ENCODE measurements at regions not wholly inside any gene's neighbourhood (a gene's known extent, or its start where the extent isn't known, plus 50 kb on each side); places are given as distances from the start of the nearest gene placed in this dataset.
"Not testable (repeated sequence)": the region's sequence is repeated elsewhere in the genome, so short reads cannot be mapped to it uniquely, and the experiment has no call there.

DNA sequence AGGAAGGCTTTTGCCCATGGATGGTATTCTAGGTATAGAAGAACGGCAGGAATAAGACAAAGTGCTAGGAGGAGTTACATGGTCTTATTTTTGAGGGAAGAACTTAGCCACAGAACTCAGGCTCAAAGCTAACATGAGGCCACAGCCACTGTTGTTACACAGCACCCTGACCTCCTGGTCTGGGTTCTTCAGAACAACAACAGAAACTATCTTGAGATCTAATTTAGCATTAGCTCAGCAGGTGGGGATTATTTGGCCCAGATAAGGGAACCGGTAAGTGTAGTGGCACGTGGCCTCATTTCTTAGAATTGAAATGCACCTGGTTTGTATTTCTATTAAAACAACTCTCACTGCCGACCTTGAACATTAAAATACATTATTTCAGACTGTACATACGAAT is 1168.7 kb upstream of the SEMA6A start:
- in situ Hi-C loops (cut with MboI; ENCODE audit: low sequenced_read_pairs), result no loop called here

DNA sequence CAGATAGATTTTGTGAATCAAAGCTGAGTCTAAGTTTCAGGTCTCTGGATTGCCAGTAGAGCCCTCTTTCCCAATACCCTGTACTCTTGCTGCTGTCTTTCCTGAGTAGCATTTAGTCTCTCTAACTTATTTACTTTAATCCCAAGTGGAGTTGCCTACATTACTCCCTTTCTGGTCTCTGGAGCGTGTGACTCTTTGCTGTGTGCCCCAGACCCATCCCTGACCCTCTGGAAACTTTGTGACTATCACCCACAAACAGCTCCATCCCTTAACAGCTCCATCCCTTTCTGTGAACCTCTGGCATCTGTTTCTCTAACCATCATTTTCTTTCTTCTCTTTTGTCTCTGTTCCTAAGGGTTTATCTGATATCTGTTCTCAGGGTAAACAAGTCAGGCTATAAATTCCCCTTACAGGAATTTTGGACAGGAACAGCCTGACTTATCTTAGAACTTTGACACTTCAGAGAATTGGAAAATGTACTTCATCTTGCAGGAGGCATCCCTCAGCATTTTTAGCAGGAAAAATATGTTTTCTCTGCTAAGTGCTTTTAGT is 1167.1 kb upstream of the SEMA6A start:
- in situ Hi-C loops (cut with MboI; ENCODE audit: low sequenced_read_pairs), result no loop called here

DNA sequence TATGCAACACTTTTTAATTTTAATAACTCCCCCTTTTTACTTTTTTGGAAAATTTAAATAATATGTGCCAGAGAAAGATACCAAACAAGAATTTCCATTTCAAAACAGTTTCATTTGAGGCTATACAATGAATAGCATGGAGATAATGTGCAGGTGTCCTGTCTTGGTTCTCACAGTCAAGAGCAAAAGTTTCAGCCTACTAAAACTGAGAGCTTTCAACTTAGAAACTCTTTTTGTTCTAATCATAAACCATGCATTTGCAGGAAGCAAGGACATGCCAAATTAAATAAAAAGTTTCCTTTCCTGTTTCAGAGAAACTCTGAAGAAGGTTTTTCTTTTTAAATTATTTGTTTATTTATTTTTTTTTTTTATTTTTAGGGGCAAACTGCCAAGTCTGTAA is 1165.6 kb upstream of the SEMA6A start:
- in situ Hi-C loops (cut with MboI; ENCODE audit: low sequenced_read_pairs), result no loop called here

DNA sequence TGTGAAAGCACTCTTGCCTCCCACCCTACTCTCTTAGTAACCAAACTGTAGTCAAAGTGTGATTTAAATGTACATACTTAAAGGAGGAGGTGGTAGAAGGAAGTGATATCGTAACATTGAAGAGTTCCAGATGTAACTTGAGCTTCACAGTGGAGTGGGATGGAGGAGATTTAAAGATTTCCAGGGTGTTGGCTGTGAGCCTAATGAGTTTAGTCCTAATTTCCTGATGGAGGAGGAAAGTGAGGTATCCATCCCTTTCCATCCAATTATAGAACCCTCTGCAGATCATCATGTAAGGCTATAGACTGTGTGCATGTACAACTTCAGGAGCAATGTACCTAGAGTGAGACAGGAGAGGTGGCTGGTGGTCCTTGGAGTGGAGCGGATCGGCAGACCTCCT is 1163.9 kb upstream of the SEMA6A start:
- in situ Hi-C loops (cut with MboI; ENCODE audit: low sequenced_read_pairs), result no loop called here

DNA sequence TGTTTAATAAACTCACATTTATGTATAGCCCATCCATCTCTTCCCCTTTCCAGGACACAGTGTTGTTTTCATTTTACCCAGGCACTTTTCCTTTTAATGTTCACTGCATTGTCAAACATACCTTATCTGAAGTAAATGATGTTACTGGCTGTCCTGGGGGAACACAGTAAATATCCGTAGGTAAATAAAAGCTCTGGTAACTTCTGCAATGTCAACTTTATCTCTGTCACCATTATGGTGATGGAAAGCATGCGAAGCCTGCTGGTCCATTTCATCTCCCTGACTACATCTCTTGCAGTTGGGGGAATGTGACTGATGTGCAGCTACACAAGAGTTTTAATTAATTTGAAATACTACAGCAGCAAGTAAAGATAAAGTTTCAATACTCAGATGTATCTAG is 1162.1 kb upstream of the SEMA6A start:
- in situ Hi-C loops (cut with MboI; ENCODE audit: low sequenced_read_pairs), result no loop called here

DNA sequence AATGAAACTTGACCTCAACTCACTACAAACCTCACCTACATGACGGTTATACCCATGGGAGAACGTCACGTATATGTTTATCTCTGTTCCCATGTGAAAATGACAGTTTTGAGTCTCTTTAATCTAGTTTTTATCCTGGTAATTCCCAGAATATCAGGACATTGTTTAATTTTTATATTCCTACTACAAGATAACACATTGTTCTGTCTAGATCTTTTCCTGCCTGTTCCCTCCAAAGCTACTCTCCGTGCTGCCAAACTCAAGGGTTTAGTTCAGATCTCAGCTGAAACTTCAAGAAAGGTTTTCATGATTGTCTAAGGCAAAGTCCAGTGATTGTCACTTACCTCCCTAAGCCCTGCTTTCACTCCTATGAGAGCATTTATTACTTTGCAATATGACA is 1159.4 kb upstream of the SEMA6A start:
- in situ Hi-C loops (cut with MboI; ENCODE audit: low sequenced_read_pairs), result no loop called here

DNA sequence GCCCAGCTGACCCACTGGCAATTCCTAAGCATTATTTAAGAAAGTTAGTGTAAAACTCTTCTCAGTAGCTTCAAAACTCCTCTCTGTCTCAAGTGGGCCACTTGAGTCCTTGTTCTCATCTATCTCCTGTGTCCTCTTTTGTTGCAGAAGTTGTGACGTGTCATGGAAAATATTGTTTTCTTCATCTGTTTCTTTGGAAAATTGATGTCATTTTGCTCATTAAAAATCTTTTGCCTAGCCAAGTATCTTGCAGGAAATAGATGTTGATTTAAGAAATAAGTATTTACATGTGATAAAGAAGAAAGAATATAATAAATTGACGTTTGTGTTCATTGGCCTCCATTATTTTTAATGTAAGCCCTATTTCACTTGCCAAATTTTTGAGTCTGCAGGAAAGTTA is 1158.4 kb upstream of the SEMA6A start:
- in situ Hi-C loops (cut with MboI; ENCODE audit: low sequenced_read_pairs), result no loop called here

DNA sequence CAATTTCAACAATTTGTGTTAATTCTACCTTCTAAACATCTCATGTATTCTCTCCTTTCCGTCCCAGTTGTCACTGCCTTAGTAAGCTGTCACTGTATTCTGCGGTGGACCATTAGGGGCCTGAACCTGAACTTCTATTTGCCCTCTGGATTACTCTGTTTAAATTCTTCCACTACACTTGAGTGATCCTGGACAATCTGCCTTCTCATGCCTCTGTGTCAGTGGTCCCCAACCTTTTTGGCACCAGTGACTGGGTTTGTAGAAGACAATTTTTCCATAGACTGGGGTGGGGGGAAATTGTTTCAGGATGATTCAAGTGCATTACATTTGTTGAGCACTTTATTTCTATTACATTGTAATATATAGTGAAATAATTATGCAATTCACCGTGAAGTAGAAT is 1157.6 kb upstream of the SEMA6A start:
- in situ Hi-C loops (cut with MboI; ENCODE audit: low sequenced_read_pairs), result no loop called here

DNA sequence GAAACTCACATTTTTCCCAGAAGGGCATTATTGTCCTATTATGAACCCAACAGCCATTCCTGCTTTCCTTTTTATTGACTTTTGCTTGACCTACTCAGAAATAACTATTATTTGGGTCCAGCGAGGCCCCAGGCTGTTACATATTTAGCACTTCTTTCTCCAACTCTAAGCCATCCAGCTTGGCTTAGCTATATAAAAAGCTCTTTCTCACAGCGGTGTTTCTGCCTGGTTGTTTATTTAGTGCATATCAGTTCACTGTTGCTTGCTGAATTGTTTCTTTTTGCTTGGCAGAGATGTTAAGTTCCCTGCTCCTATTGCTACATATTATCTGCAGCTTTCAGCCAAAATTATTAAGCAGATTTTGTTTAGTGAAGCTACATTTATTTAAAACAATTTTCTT is 1156.8 kb upstream of the SEMA6A start:
- in situ Hi-C loops (cut with MboI; ENCODE audit: low sequenced_read_pairs), result no loop called here

DNA sequence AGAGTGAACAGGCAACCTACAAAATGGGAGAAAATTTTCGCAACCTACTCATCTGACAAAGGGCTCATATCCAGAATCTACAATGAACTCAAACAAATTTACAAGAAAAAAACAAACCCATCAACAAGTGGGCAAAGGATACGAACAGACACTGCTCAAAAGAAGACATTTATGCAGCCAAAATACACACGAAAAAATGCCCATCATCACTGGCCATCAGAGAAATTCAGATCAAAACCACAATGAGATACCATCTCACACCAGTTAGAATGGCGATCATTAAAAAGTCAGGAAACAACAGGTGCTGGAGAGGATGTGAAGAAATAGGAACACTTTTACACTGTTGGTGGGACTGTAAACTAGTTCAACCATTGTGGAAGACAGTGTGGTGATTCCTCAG is 1146.2 kb upstream of the SEMA6A start:
- in situ Hi-C loops (cut with MboI; ENCODE audit: low sequenced_read_pairs), result not testable (repeated sequence)

DNA sequence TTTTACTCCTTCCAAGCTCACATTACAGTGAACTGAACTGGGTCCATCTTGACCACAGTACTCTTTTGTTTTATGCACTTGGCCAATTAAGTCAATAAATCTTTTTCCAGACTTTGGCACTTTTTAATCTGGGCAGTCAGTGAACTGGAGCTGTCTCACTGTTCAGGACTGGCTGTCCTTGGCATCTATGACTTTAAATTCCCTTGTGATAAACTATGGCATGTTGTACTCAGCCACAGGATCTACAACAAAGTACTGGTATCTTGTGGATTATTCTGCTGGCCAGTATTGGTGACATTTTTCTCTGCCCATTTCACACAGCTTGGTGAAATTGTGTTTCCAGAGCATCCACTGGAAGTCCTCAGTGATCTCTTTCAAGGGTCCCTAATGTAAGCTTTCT is 1144.8 kb upstream of the SEMA6A start:
- in situ Hi-C loops (cut with MboI; ENCODE audit: low sequenced_read_pairs), result no loop called here

DNA sequence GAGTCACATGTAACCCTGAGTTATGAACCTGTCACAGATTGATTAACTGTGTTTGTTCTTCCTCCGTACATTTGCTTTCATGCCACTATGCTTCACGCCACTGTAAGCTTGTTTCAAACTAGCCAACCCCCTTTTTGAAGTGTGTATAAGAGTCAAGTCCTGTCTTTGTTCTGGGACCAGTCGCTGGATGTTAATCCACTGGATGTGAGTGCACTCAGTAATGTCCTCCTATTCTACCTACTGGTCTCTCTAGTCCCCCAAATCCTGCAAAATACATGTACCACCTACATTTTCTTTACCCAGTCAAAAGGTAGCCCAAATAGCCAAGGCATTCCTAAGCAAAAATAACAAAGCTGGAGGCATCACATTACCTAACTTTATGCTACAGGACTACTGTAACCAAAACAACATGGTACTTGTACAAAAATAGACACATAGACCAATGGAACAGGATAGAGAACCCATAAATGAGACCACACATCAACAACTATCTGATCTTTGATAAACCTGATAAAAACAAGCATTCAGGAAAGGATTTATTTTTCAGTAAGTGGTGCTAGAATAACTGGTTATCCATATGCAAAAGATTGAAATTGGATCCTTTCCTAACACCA is 1139.1 kb upstream of the SEMA6A start:
- in situ Hi-C loops (cut with MboI; ENCODE audit: low sequenced_read_pairs), result no loop called here

DNA sequence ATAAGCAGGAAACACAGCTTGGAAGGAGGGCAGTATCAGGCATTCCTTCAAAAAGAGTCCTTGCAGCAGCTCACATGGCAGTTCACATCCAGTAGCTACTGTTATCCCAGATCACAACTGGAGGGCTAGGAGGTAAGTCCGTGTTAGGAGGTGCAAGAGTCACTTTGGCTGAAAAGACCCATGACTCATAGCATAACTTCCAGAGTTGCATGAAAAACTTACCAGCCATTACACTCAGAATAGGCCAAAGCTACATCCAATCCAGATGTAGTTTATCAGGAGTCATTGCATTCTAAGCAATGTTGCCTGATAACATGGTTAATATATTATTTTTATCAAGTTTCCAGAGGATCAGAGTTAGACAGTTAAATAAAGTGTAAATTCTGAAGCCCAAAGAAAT is 1126.4 kb upstream of the SEMA6A start:
- in situ Hi-C loops (cut with MboI; ENCODE audit: low sequenced_read_pairs), result no loop called here

DNA sequence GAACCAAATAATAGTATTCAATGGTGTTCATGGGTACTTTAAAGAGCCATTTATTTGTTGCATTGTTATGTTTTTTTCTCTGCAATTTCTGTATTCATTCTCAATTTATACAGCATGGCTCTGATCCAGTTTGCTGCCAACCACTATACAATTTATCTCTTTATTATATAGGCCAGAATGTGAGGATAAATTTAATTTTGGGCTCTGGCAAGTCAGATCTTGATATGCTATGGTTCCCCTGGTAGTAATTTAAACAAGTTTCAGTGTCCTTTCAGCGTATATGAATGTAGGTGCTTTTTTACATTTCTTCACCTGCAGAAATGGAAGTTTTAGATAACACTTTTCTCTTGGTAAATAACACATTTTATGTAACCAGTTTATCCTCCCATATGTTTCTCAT is 1118.0 kb upstream of the SEMA6A start:
- in situ Hi-C loops (cut with MboI; ENCODE audit: low sequenced_read_pairs), result no loop called here

DNA sequence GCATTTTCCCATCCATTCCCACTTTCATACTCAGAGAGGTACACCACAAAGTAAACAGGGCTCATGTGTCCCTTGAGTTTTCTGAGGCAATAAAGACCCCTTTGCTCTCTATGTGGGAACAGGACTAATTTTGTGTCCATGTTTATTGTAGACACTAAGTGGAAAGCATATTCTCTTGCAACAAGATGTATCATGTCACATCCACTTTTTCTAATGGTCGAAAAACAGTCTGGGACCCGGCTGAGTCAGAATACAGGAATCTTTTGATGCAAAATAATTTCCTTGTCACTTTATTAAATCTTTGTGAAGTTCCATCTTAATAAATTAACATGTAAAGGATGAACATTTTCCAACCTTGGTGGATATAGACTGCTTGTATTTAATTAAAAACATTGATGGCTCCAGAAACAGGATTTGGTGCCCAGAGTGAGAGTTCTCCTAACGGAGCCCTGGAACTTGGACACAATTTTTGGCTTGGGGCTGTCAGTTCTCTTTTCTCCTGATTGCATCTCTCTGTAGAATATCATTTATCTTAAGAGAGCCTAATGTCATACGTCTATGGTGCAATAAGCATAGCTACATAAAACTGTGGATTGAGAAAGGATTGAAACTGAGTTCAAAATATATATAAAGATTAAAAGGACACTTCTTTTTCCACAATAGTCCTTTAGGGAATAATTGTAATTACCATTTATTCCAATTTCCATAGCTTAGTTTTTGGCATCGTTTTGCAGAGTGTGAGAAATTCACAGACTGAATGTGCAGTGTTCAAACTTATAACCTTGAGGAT is 1116.7 kb upstream of the SEMA6A start:
- in situ Hi-C loops (cut with MboI; ENCODE audit: low sequenced_read_pairs), result no loop called here

DNA sequence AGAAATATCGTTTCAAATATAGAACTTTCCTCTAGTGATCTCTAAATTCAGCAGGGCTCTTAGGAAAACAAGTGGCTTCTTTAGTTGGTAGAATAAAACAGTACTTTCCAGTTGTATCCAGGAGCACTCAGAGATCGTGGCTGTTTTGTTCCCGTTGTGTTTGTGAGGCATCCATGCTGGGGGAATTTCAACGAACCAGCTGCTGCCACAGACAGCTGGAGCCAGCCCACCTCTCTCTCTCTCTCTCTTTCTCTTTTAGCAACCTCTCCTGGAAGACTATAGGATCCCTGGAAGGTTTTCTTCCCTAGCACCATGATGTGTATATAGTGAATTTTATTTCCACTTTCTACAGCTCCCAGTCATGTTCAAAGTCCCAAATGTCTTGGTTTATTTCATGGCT is 1116.0 kb upstream of the SEMA6A start:
- in situ Hi-C loops (cut with MboI; ENCODE audit: low sequenced_read_pairs), result no loop called here

DNA sequence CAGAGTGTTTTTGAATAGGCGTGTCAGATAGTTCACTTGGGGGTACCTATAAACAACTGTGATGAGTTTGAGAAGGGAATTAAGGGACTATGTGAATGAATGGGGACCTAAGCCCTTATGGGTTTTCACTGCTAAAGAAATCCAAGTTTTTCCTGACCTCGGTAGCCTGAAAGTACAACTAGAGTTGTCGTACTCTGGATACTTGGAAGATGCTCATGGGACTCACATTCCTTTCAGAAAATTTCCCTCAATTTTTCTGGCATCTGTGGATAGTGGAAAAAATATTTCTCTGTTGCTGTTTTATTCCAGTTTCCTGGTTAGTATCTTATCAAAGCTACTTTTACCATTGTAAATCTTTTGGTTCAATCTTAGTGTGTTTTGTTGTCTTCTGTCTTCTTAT is 1112.3 kb upstream of the SEMA6A start:
- in situ Hi-C loops (cut with MboI; ENCODE audit: low sequenced_read_pairs), result no loop called here

DNA sequence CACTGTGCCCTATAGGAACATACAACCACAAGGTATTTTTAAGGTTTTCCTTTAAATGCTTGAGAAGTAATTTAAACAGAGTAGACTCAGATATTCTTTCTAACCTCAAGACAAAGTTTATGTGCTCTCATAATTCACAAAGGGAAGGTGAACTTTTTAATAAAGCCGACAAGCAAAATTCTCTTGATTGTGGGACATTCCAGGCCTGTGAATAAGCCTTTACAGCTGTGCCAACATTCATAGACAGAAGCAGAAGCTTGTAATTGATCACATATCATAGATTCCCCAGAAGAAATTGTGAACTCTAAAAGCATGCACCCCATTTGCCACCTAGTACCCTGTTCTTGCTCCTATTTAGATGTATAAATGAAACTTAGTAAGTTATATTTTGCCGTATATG is 1107.8 kb upstream of the SEMA6A start:
- in situ Hi-C loops (cut with MboI; ENCODE audit: low sequenced_read_pairs), result no loop called here

DNA sequence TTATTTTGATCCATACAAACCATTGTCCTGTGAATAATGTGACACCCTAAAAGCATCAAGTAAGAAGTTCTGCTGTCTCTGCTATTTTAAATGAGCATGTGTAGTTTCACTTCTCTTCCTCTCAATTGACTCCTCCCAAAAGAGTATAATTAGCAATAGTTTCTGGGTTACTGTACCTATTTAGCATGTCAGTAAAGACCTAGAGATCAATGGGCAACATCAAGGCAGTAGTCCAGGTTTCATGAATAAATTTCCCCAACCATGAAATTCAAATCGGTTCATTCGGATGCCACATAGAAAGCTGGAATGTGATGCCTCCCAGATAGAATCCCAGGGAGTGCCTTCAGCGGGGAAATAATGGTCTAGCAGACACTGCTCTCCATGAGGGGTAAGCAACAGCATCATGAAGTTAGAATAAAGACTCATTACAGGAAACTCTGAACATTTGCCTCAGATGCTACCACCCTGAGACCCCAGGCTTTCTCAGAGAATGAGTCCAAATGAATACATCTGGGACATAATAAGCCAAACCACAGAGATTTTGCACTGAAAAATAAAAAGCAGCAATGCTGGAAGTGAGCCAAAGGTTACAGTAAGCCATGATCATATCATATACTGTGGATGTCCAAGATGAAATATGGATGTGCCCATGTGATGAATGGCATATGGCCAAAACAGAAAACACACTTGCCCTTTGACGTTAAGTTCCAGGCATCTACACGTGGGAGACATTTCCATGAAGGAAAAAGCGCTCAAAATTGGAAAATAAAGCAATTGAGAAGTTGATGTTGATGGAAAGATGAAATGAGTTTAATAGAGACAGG is 1107.0 kb upstream of the SEMA6A start:
- in situ Hi-C loops (cut with MboI; ENCODE audit: low sequenced_read_pairs), result no loop called here

DNA sequence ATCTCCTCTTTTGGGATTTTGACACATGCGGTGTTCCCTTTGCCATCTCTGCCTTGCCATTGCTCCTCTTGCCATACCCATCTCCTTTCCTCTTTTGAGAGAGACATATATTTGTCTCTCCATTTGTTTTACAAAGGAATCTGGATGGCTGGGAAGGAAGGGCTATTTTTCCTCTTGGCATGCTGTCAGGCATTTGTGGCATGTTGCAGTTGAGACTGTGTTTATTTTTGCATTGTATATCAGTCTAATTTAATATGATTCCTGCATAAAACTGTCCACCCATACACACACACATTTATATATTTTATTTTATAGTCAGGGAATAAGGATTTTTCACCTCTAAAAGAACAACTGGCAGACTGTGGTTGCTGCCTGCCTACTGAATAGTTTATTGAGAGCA is 1105.8 kb upstream of the SEMA6A start:
- in situ Hi-C loops (cut with MboI; ENCODE audit: low sequenced_read_pairs), result no loop called here

DNA sequence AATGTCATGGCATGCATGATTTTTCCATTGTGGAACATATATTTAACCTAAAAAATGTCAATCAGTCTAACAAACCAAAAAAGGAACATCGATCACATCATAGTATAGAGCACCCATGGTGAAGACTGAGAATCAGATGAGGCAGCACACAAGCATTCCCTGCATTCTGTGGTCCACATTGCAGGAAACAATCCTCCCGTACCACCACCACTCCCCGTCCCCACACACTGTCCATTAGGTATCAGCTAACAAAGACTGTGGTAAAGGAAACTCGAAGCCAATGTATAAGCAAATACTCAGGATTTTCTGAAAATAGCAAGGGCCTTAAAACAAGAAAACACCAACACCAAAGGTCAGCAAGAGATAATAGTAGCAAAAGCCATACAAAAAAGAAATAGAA is 1104.4 kb upstream of the SEMA6A start:
- in situ Hi-C loops (cut with MboI; ENCODE audit: low sequenced_read_pairs), result no loop called here

DNA sequence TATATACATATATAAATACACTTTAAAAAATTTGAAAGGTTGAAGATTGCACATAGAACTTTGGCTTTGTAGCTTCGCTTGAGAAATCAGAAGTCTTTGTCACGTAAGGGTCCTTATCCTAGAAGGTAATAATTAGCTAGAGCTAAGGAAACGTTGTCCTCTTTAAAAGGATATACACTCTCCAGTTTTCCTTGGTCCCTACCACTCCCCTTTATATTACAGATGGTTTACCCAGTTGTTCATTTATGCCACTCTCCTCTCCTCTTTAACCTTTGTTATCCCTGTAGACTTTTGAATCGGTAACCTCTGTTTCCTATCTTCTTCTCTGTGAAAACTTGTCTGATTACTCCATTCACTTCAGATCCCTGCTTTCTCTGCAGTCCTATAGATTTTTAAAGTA is 1101.0 kb upstream of the SEMA6A start:
- in situ Hi-C loops (cut with MboI; ENCODE audit: low sequenced_read_pairs), result no loop called here
